ENCODE measurements at regions not wholly inside any gene's neighbourhood (a gene's known extent, or its start where the extent isn't known, plus 50 kb on each side); places are given as distances from the start of the nearest gene placed in this dataset.

DNA sequence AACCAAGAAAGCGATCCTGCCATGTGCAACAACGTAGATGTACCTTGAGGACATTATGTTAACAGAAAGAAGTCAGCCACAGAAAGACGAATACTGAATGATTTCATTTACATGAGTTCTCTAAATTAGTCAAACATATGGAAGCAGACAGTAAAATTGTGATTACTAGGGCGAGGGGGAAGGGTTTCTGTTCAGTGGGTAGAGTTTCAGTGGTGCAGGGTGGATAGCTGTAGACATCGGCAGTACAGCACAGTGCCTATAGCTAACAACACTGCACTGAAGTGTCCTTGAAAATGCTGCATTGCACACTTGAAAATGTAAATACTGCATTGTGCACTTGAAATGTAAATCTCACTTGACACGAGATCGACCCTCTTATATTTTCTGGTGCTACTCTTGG, 275.3 kb downstream of the GALR1 start:
- no peak for DNase-seq

DNA sequence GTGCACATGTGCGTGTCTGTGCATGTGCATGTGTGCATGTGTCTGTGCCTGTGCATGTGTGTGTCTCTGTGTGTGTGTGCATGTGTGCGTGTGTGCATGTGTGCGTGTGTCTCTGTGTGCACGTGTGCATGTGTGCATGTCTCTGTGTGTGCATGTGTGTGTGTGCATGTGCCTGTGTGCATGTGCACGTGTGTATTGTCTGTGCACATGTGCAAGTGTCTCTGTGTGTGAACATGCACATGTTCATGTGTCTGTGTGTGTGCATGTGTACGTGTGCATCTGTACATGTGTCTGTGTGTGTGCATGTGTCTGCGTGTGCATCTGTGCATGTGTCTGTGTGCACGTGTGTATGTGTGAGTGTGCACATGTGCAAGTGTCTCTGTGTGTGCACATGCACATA, 277.3 kb downstream of the GALR1 start:
- no peak for DNase-seq

DNA sequence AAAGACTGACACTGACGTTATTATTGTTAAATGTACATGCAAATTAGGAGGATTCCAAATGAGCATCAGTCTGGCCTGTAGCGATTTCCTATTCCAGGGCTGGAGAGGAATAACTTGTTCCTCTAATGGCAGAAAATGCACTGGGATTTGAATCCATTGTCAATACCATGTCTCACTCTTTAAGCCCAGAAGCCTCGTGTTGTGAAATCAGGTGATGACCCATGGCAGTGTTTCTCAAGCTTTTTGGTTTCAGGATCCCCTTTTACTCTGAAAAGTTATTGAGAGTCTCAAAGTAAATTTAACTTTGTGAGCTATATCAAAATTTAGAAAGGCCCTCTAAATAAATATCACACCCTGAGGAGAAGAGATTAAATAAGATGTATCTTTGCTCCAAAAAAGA, 279.2 kb downstream of the GALR1 start:
- no peak for DNase-seq

DNA sequence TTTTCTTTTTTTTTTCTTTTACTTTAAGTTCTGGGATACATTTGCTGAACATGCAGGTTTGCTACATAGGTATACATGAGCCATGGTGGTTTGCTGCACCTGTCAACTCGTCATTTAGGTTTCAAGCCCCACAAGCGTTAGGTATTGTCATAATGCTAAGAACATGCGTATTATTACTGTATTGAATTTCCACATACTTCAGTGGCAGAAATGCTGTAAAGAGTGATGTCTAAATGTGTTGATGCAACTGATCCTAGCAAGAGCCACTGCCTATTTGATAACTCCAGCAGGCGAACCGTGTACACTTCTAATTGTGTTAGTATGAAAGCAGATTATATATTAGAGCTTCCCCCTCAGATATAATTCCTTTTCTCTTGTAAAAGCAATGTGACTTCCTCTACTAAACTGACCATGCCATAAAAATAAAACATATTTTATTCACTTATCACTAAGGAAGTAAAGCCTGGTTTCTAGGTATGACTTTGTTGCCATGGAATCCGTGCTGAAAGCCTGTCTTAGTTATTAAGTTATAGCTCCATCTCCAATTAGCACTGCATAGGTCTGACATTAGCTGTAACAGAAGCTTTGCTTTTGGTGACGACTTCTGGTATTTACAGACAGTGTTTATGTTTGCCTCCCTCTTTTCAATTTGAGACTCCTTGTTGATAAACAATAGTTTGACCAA, 280.0 kb downstream of the GALR1 start:
- DNase-seq: no peak

DNA sequence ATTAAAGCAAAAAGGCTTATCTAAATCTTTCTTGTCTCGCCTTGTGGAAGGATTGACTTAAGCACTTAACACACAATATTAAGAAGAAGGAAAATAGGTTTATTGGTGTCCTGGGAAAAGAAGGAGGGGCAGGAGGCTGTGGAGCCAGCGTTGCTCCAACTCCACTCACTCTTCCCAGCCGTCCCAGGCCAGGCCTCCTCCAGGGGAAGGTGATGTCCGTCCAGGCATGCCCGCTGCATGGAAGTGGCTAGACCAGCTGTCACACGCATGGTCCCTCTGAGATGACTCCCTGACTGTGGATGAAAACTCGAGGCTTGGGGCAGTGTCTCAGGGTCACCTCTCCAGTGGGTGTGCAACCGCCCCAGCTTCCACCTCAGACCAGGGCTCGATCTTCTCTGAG, 281.1 kb downstream of the GALR1 start:
- DNase-seq: no peak

- no peak for DNase-seq
Measured at GRCh38 chr18:77539860-77540259, 290.2 kb downstream of the GALR1 start.

GRCh38 chr18:77544792-77545191, 295.1 kb downstream of the GALR1 start:
- no peak for DNase-seq

- DNase-seq: no peak
Measured at GRCh38 chr18:77547757-77548156, 298.1 kb downstream of the GALR1 start.

GRCh38 chr18:77548790-77549420, 299.3 kb downstream of the GALR1 start:
- no peak for DNase-seq

DNA sequence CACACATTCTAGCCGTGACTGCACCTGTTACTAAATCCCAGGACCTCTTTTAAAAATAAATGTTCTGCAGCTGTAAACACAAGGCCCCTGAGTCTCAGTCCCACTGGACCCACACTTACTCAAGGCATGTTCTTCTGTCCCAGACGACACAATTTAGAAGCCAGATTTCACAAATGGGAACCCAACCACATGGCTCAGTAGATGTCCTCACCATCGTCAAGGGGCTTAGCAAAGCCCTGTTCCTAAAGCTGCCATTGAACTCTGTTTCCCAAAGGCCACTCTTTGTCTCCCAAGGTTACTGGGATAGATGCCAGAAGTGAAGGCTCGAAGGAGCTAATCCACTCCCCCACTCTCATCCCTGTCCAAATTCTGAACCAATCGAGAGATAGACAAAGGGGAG, 301.0 kb downstream of the GALR1 start:
- no peak for DNase-seq

DNA sequence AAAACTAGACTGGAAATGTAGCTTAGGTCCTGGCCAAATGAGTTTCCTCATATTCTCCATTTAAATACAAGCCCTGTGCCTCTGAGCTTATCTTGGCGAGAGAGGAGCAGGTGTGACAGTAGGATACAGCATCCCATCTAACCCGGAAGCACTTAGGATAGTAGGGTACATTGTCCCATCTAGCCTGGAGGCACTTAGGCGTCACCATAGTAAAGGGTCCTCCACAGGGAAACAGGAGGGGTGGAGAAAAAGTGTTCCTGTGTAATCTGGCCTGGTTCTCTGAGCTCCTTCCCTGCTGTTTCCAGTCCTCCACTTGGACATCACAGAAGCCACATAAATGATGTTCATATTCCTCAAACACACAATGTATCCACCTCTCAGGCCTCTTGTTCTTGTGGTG, 301.4 kb downstream of the GALR1 start:
- no peak for DNase-seq

GRCh38 chr18:77552945-77553344, 303.3 kb downstream of the GALR1 start:
- no peak for DNase-seq

- DNase-seq: no peak
Measured at GRCh38 chr18:77554061-77554460, 304.4 kb downstream of the GALR1 start.

- no peak for DNase-seq
Measured at GRCh38 chr18:77557046-77557587, 307.5 kb downstream of the GALR1 start.

GRCh38 chr18:77559274-77559910, 309.7 kb downstream of the GALR1 start:
- DNase-seq: no peak

GRCh38 chr18:77560341-77560992, 310.8 kb downstream of the GALR1 start:
- peak; percentile 4 for DNase-seq

DNA sequence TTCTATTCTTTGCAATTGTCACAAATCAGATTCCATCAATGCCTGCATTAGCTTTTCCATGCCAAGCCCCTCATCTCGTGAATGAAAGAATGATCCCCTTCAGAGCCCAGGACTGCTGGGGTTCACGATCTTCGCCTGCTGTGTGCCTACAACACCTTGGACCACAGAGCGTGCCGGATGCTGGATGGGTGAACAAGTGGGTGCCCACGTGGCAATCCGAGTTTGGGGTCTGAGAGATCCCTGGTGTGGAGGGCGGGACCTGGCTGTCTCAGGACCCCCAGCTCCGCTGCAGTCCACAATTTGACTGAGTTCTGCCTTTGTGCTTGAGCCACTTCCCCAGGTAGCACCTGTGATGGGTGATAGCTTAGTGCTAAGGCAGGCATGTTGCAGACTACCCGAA, 317.0 kb downstream of the GALR1 start:
- DNase-seq: no peak

- no peak for DNase-seq
Measured at GRCh38 chr18:77567205-77567604, 317.6 kb downstream of the GALR1 start.

GRCh38 chr18:77571743-77572142, 322.1 kb downstream of the GALR1 start:
- no peak for DNase-seq

GRCh38 chr18:77572537-77572936, 322.9 kb downstream of the GALR1 start:
- DNase-seq: no peak

- no peak for DNase-seq
Measured at GRCh38 chr18:77573571-77573970, 323.9 kb downstream of the GALR1 start.

DNA sequence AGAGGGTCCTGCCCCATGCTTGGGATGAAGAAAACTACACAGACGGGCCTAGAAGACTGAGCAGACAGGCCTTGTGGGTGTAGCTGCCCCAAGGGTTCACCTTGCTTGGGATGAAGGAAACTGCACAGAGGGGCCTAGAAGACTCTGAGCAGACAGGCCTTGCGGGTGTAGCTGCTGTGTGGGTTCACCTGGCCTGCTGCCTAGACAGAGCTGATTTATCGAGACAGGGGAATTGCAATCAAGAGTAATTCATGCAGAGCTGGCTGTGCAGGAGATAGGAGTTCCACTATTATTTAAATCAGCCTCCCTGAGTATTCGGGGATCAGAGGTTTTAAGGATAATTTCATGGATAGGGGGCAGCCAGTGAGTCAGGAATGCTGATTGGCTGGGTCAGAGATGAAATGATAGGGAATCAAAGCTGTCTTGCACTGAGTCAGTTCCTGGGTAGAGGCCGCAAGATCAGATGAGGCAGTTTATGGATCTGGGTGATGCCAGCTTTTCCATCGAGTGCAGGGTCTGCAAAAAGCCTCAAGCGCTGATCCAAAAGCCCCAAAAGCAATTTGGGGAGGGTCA, 341.4 kb downstream of the GALR1 start:
- no peak for DNase-seq

GRCh38 chr18:77597726-77598125, 348.1 kb downstream of the GALR1 start:
- no peak for DNase-seq

Measured in stimulated activated CD4-positive, alpha-beta T cell treated with anti-CD3 and anti-CD28 coated beads, Interleukin-15, amount 100 ng/mL, for 24 hours (primary cell).